ENCODE measurements at regions not wholly inside any gene's neighbourhood (a gene's known extent, or its start where the extent isn't known, plus 50 kb on each side); places are given as distances from the start of the nearest gene placed in this dataset.

DNA sequence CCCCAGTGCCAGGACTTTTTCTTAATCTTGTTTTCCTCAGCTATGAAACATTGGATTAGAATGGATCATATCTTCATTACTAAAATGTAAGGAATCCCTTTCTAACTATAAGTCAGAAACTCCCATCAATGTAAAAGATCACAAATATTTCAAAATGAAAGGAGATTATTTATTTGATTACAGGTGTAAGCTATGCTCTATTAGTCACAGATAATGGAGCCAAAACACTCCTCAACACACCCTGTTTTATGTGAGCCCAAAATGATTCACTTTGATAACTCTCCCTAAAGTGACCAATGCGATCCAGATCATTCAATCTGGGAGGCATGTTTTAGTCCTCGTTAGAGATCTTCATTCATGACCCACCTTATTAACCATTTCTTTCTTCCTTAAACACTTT lies 566.7 kb upstream of the TENM3 start:
- TF ChIP-seq POLR2A (IDR thresholded peaks at IDR 0.05; ENCODE audit: low read length) = no peak
- no peak for TF ChIP-seq GATA1 (IDR thresholded peaks at IDR 0.05; ENCODE audit: low read depth, low read length)

All from erythroblast (primary cell).